ENCODE measurements at regions not wholly inside any gene's neighbourhood (a gene's known extent, or its start where the extent isn't known, plus 50 kb on each side); places are given as distances from the start of the nearest gene placed in this dataset.

GRCh38 chr7:68604541-68604940, 993.7 kb upstream of the AUTS2 start:
- DNase-seq (ENCODE audit: extremely low read depth, insufficient read length) = no peak
- no peak for TF ChIP-seq CTCF (IDR thresholded peaks at IDR 0.05; ENCODE audit: insufficient read depth, low read length, poor library complexity, severe bottlenecking)
- H3K36me3 ChIP-seq (ENCODE audit: control insufficient read depth, insufficient read depth, low read length) = no peaks in the 10 kb centered on the region
- no peaks in the 10 kb centered on the region for H3K27me3 ChIP-seq (replicated peaks; ENCODE audit: control insufficient read depth, insufficient read depth, low read length)
- no peak overlapping the region for H3K4me3 ChIP-seq (replicated peaks; ENCODE audit: low read depth, low read length)

DNA sequence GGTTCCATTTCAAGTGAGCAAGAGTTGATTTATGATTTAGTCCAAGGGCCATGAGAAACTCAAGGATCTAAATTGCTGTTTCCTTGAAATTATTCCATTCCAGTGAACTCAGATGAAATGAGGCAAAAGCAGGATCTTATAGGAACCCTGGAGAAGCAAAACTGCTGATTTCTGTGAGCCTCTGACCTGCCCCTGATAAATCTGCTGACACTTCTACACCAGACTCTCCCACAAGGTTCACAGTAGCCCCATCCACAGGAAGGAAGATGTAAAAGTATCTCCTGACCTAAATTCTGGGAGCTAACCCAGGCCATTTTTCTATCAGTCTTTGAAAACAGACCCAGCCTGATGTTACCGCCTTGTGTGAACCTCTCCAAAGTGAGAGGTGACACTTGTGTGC, 987.6 kb upstream of the AUTS2 start:
- no peak for TF ChIP-seq CTCF (IDR thresholded peaks at IDR 0.05; ENCODE audit: insufficient read depth, low read length, poor library complexity, severe bottlenecking)
- Histone ChIP-seq H3K4me3 (replicated peaks; ENCODE audit: low read depth, low read length) (no peak overlapping the region), H3K27me3 (replicated peaks; ENCODE audit: control insufficient read depth, insufficient read depth, low read length) (no peaks in the 10 kb centered on the region), H3K36me3 (ENCODE audit: control insufficient read depth, insufficient read depth, low read length) (no peaks in the 10 kb centered on the region)
- no peak for DNase-seq (ENCODE audit: extremely low read depth, insufficient read length)

GRCh38 chr7:68613405-68613804, 984.9 kb upstream of the AUTS2 start:
- H3K27me3 ChIP-seq (replicated peaks; ENCODE audit: control insufficient read depth, insufficient read depth, low read length) = no peaks in the 10 kb centered on the region

GRCh38 chr7:68613897-68614296, 984.4 kb upstream of the AUTS2 start:
- H3K36me3 ChIP-seq (ENCODE audit: control insufficient read depth, insufficient read depth, low read length) = no peaks in the 10 kb centered on the region
- no peak overlapping the region for H3K4me3 ChIP-seq (replicated peaks; ENCODE audit: low read depth, low read length)
- DNase-seq (ENCODE audit: extremely low read depth, insufficient read length) = no peak
- no peak for TF ChIP-seq CTCF (IDR thresholded peaks at IDR 0.05; ENCODE audit: insufficient read depth, low read length, poor library complexity, severe bottlenecking)
- no peaks in the 10 kb centered on the region for H3K27me3 ChIP-seq (replicated peaks; ENCODE audit: control insufficient read depth, insufficient read depth, low read length)

More at GRCh38 chr7:68613405-68613804, 984.9 kb upstream of the AUTS2 start:
- no peak for TF ChIP-seq CTCF (IDR thresholded peaks at IDR 0.05; ENCODE audit: insufficient read depth, low read length, poor library complexity, severe bottlenecking)
- no peaks in the 10 kb centered on the region for H3K36me3 ChIP-seq (ENCODE audit: control insufficient read depth, insufficient read depth, low read length)
- no peak for DNase-seq (ENCODE audit: extremely low read depth, insufficient read length)
- H3K4me3 ChIP-seq (replicated peaks; ENCODE audit: low read depth, low read length) = no peak overlapping the region

GRCh38 chr7:68619526-68619925, 978.7 kb upstream of the AUTS2 start:
- no peak for TF ChIP-seq CTCF (IDR thresholded peaks at IDR 0.05; ENCODE audit: insufficient read depth, low read length, poor library complexity, severe bottlenecking)

GRCh38 chr7:68622500-68622899, 975.8 kb upstream of the AUTS2 start:
- no peak for TF ChIP-seq CTCF (IDR thresholded peaks at IDR 0.05; ENCODE audit: insufficient read depth, low read length, poor library complexity, severe bottlenecking)
- H3K27me3 ChIP-seq (replicated peaks; ENCODE audit: control insufficient read depth, insufficient read depth, low read length) = no peaks in the 10 kb centered on the region
- no peak overlapping the region for H3K4me3 ChIP-seq (replicated peaks; ENCODE audit: low read depth, low read length)
- H3K36me3 ChIP-seq (ENCODE audit: control insufficient read depth, insufficient read depth, low read length) = no peaks in the 10 kb centered on the region
- no peak for DNase-seq (ENCODE audit: extremely low read depth, insufficient read length)

More at GRCh38 chr7:68619526-68619925, 978.7 kb upstream of the AUTS2 start:
- Histone ChIP-seq H3K4me3 (replicated peaks; ENCODE audit: low read depth, low read length) (no peak overlapping the region), H3K27me3 (replicated peaks; ENCODE audit: control insufficient read depth, insufficient read depth, low read length) (no peaks in the 10 kb centered on the region), H3K36me3 (ENCODE audit: control insufficient read depth, insufficient read depth, low read length) (no peaks in the 10 kb centered on the region)
- no peak for DNase-seq (ENCODE audit: extremely low read depth, insufficient read length)

Data from GM06990 (cell line).